ENCODE measurements at regions not wholly inside any gene's neighbourhood (a gene's known extent, or its start where the extent isn't known, plus 50 kb on each side); places are given as distances from the start of the nearest gene placed in this dataset.

- no peaks in the 10 kb centered on the region for H3K9me3 ChIP-seq (ENCODE audit: insufficient read depth, low read length)
- no peak overlapping the region for H3K9ac ChIP-seq (ENCODE audit: low read length)
- no peaks in the 10 kb centered on the region for H4K20me1 ChIP-seq (ENCODE audit: low read depth, low read length)
- no peaks in the 10 kb centered on the region for H3K36me3 ChIP-seq (ENCODE audit: low read length)
- no peak overlapping the region for H3K4me2 ChIP-seq (ENCODE audit: low read depth, low read length, poor library complexity, severe bottlenecking)
- H3K9me2 ChIP-seq (replicated peaks; ENCODE audit: insufficient read depth, low read length) = no peaks in the 10 kb centered on the region
- no peaks in the 10 kb centered on the region for H3K79me2 ChIP-seq (ENCODE audit: insufficient read depth, low read length)
- no peaks in the 10 kb centered on the region for H3F3A ChIP-seq (ENCODE audit: insufficient read depth)
- H2AFZ ChIP-seq (ENCODE audit: low read depth, low read length, severe bottlenecking) = no peak overlapping the region
- no peak overlapping the region for H3K27ac ChIP-seq (ENCODE audit: low read depth, low read length)
- no peaks in the 10 kb centered on the region for H3K27me3 ChIP-seq (ENCODE audit: low read length)
- TF ChIP-seq CTCF (IDR thresholded peaks at IDR 0.05; ENCODE audit: insufficient read depth, low read length, poor library complexity, severe bottlenecking) (no peak), EZH2phosphoT487 (conservative IDR thresholded peaks at IDR 0.05; ENCODE audit: low read length) (no peak)
- H3K4me3 ChIP-seq (ENCODE audit: insufficient read depth, low read length, poor library complexity, severe bottlenecking) = no peak overlapping the region
These were observed 782.0 kb downstream of the SUGCT start for GRCh38 chr7:40916813-40917212.

- TF ChIP-seq EZH2phosphoT487 (conservative IDR thresholded peaks at IDR 0.05; ENCODE audit: low read length) (no peak), CTCF (IDR thresholded peaks at IDR 0.05; ENCODE audit: insufficient read depth, low read length, poor library complexity, severe bottlenecking) (no peak)
- Histone ChIP-seq H3K4me3 (ENCODE audit: insufficient read depth, low read length, poor library complexity, severe bottlenecking) (no peak overlapping the region), H3K36me3 (ENCODE audit: low read length) (no peaks in the 10 kb centered on the region; the same call in 1 of the 2 replicates), H3K79me2 (ENCODE audit: insufficient read depth, low read length) (no peaks in the 10 kb centered on the region), H3K9me2 (replicated peaks; ENCODE audit: insufficient read depth, low read length) (no peaks in the 10 kb centered on the region), H3K4me2 (ENCODE audit: low read depth, low read length, poor library complexity, severe bottlenecking) (no peak overlapping the region), H3F3A (ENCODE audit: insufficient read depth) (no peaks in the 10 kb centered on the region), H3K9ac (ENCODE audit: low read length) (no peak overlapping the region), H2AFZ (ENCODE audit: low read depth, low read length, severe bottlenecking) (no peak overlapping the region), H4K20me1 (ENCODE audit: low read depth, low read length) (no peaks in the 10 kb centered on the region), H3K9me3 (ENCODE audit: insufficient read depth, low read length) (no peaks in the 10 kb centered on the region), H3K27me3 (ENCODE audit: low read length) (no peaks in the 10 kb centered on the region), H3K27ac (ENCODE audit: low read depth, low read length) (no peak overlapping the region)
These were observed 780.3 kb downstream of the SUGCT start for GRCh38 chr7:40915071-40915470.

Data from SU-DHL-6 (cell line).